ENCODE measurements at regions not wholly inside any gene's neighbourhood (a gene's known extent, or its start where the extent isn't known, plus 50 kb on each side); places are given as distances from the start of the nearest gene placed in this dataset.

DNA sequence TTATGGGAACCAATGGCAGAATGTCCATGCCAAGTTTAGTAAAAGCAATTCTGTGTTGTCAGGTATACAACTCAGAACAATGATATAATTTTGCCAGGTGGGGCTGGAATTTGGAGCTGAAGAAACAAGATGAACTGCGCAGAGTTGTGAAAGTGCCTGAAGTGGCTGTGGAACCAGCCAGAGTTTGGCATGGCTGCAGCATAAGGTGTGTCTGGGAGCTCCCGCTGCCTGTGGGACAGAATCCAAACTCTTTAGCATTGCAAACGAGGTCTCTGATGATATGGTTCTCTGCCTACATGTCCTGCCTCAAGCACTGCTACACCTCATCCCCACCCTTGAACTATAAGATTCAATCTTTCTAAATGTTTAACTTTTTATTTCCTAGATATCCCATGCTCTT lies 909.7 kb downstream of the EPHA4 start:
- Histone ChIP-seq H3K79me1 (ENCODE audit: low read depth, low read length) (no peaks in the 10 kb centered on the region), H3K4ac (ENCODE audit: low read length) (no peak overlapping the region), H2BK12ac (ENCODE audit: low read length) (no peak overlapping the region), H2BK120ac (ENCODE audit: low read depth, low read length) (no peak overlapping the region), H3K27me3 (ENCODE audit: control insufficient read depth in 3 of 3, insufficient read depth in 3 of 3, low read depth in 1 of 3, low read length in 3 of 3) (no peaks in the 10 kb centered on the region), H3K36me3 (replicated peaks in 1 of 2; ENCODE audit: control insufficient read depth in 2 of 2, insufficient read depth in 2 of 2, low read length in 2 of 2) (no peaks in the 10 kb centered on the region), H2BK5ac (ENCODE audit: low read length) (no peak overlapping the region), H3K4me2 (ENCODE audit: insufficient read depth, low read length, poor library complexity, severe bottlenecking) (no peak overlapping the region), H3K18ac (ENCODE audit: low read length) (no peak overlapping the region), H3K9me3 (replicated peaks in 1 of 2; ENCODE audit: control insufficient read depth in 2 of 2, insufficient read depth in 1 of 2, low read depth in 1 of 2, low read length in 2 of 2) (no peaks in the 10 kb centered on the region), H3K4me3 (ENCODE audit: low read length in 2 of 2) (no peak overlapping the region), H3K14ac (ENCODE audit: low read length) (no peak overlapping the region), H3K23ac (ENCODE audit: low read depth, low read length, poor library complexity) (no peak overlapping the region), H3K9ac (ENCODE audit: low read depth, low read length, poor library complexity) (no peak overlapping the region), H4K8ac (ENCODE audit: low read depth, low read length) (no peak overlapping the region), H3K27ac (replicated peaks; ENCODE audit: low read length) (no peak overlapping the region), H2BK15ac (ENCODE audit: low read length) (no peak overlapping the region), H2AK5ac (ENCODE audit: low read depth, low read length) (no peak overlapping the region), H3K4me1 (ENCODE audit: control insufficient read depth in 2 of 2, insufficient read depth in 1 of 2, low read depth in 1 of 2, low read length in 2 of 2) (no peaks in the 10 kb centered on the region), H2AFZ (ENCODE audit: low read length) (no peak overlapping the region), H4K91ac (ENCODE audit: low read depth, low read length, poor library complexity) (no peak overlapping the region)
- WGBS, 2 donors (ENCODE audit: extremely low coverage in 2 of 2, insufficient read length in 2 of 2, insufficient replicate concordance in 1 of 2): no CpG with 5 or more reads among the region's 3 CpGs
- DNase-seq (ENCODE audit: low spot score): no peak

- Histone ChIP-seq H3K4ac (ENCODE audit: low read length) (no peak overlapping the region), H2AK5ac (ENCODE audit: low read depth, low read length) (no peak overlapping the region), H3K79me1 (ENCODE audit: low read depth, low read length) (no peaks in the 10 kb centered on the region), H3K36me3 (replicated peaks in 1 of 2; ENCODE audit: control insufficient read depth in 2 of 2, insufficient read depth in 2 of 2, low read length in 2 of 2) (no peaks in the 10 kb centered on the region), H3K23ac (ENCODE audit: low read depth, low read length, poor library complexity) (no peak overlapping the region), H4K91ac (ENCODE audit: low read depth, low read length, poor library complexity) (no peak overlapping the region), H3K9ac (ENCODE audit: low read depth, low read length, poor library complexity) (no peak overlapping the region), H4K8ac (ENCODE audit: low read depth, low read length) (no peak overlapping the region), H3K4me2 (ENCODE audit: insufficient read depth, low read length, poor library complexity, severe bottlenecking) (no peak overlapping the region), H2BK15ac (ENCODE audit: low read length) (no peak overlapping the region), H3K4me1 (ENCODE audit: control insufficient read depth in 2 of 2, insufficient read depth in 1 of 2, low read depth in 1 of 2, low read length in 2 of 2) (no peaks in the 10 kb centered on the region), H3K27me3 (ENCODE audit: control insufficient read depth in 3 of 3, insufficient read depth in 3 of 3, low read depth in 1 of 3, low read length in 3 of 3) (no peaks in the 10 kb centered on the region), H2BK5ac (ENCODE audit: low read length) (no peak overlapping the region), H3K14ac (ENCODE audit: low read length) (no peak overlapping the region), H2AFZ (ENCODE audit: low read length) (no peak overlapping the region), H3K27ac (replicated peaks; ENCODE audit: low read length) (no peak overlapping the region), H2BK120ac (ENCODE audit: low read depth, low read length) (no peak overlapping the region), H3K9me3 (replicated peaks in 1 of 2; ENCODE audit: control insufficient read depth in 2 of 2, insufficient read depth in 1 of 2, low read depth in 1 of 2, low read length in 2 of 2) (no peaks in the 10 kb centered on the region), H3K18ac (ENCODE audit: low read length) (no peak overlapping the region), H2BK12ac (ENCODE audit: low read length) (no peak overlapping the region), H3K4me3 (ENCODE audit: low read length in 2 of 2) (no peak overlapping the region)
- no peak for DNase-seq (ENCODE audit: low spot score)
Measured at GRCh38 chr2:220663065-220663464, 909.0 kb downstream of the EPHA4 start.

DNA sequence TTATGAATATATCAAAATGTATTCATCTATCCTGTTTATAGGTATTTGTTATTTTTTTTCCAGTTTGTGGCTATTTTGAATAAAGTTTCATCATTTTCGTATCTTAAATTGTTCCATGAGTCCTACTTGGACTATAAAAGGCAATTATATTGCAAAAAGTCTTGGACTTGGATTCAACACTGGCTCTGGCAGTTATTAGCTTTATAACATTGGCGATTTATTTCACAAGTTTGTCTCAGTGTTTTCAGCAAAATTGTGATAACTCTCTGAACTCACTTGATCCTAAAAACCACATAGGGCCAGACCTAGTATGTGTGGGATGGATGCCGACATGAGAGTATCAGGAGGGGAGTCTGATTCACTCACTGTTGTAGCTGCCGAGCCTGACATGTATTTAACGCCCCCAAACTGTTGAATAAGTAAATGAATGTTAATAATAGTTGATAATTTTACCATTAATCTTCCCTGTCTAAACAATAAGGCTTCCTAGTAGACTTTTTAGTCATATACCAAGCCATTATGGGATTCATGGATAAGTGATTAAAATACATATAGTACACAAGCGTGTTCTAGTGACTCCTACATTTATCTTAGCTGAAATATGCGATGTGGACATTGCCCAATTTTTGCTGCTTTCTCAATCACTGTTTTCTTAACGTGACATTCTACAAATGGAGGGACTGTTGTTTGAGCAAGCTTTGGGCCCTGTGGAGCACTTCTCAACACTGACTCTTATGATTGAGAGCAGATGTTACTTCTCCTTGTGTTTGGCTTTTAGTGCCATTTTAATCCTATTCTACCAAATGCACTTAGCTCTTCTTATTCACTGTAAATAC lies 907.6 kb downstream of the EPHA4 start:
- H4K8ac ChIP-seq (ENCODE audit: low read depth, low read length): no peak overlapping the region
- no peak overlapping the region for H4K91ac ChIP-seq (ENCODE audit: low read depth, low read length, poor library complexity)
- no peak overlapping the region for H2AFZ ChIP-seq (ENCODE audit: low read length)
- H2AK5ac ChIP-seq (ENCODE audit: low read depth, low read length): no peak overlapping the region
- H2BK120ac ChIP-seq (ENCODE audit: low read depth, low read length): no peak overlapping the region
- no peak overlapping the region for H3K14ac ChIP-seq (ENCODE audit: low read length)
- H3K79me1 ChIP-seq (ENCODE audit: low read depth, low read length): no peaks in the 10 kb centered on the region
- H2BK5ac ChIP-seq (ENCODE audit: low read length): no peak overlapping the region
- no peak overlapping the region for H2BK12ac ChIP-seq (ENCODE audit: low read length)
- DNase-seq (ENCODE audit: low spot score): no peak
- no peaks in the 10 kb centered on the region for H3K27me3 ChIP-seq (ENCODE audit: control insufficient read depth in 3 of 3, insufficient read depth in 3 of 3, low read depth in 1 of 3, low read length in 3 of 3)
- no peak overlapping the region for H3K18ac ChIP-seq (ENCODE audit: low read length)
- no CpG with 5 or more reads among the region's 8 CpGs for WGBS, 2 donors (ENCODE audit: extremely low coverage in 2 of 2, insufficient read length in 2 of 2, insufficient replicate concordance in 1 of 2)
- H3K4me3 ChIP-seq (ENCODE audit: low read length in 2 of 2): no peak overlapping the region
- no peaks in the 10 kb centered on the region for H3K36me3 ChIP-seq (replicated peaks in 1 of 2; ENCODE audit: control insufficient read depth in 2 of 2, insufficient read depth in 2 of 2, low read length in 2 of 2)
- no peaks in the 10 kb centered on the region for H3K9me3 ChIP-seq (replicated peaks in 1 of 2; ENCODE audit: control insufficient read depth in 2 of 2, insufficient read depth in 1 of 2, low read depth in 1 of 2, low read length in 2 of 2)
- no peaks in the 10 kb centered on the region for H3K4me1 ChIP-seq (ENCODE audit: control insufficient read depth in 2 of 2, insufficient read depth in 1 of 2, low read depth in 1 of 2, low read length in 2 of 2)
- no peak overlapping the region for H3K23ac ChIP-seq (ENCODE audit: low read depth, low read length, poor library complexity)
- no peak overlapping the region for H3K4ac ChIP-seq (ENCODE audit: low read length)
- no peak overlapping the region for H3K9ac ChIP-seq (ENCODE audit: low read depth, low read length, poor library complexity)
- H3K4me2 ChIP-seq (ENCODE audit: insufficient read depth, low read length, poor library complexity, severe bottlenecking): no peak overlapping the region
- H2BK15ac ChIP-seq (ENCODE audit: low read length): no peak overlapping the region
- no peak overlapping the region for H3K27ac ChIP-seq (replicated peaks; ENCODE audit: low read length)

DNA sequence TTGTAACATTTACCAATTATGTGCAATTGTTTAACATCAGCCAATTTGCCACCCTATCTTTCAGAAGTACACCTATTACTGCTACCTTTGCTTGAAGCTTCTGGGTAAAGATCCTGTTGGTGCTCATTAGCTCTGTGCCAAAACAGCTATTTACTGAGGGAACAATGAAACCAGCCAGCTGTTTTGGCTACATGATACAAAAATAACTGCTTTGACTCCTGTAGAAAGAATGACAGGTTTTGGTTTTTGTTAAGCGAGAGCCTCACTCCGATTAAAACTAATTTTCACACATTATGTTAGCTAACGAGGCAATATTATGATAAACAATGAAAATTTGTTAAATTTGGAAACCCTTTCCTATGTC lies 907.0 kb downstream of the EPHA4 start:
- H3K4me2 ChIP-seq (ENCODE audit: insufficient read depth, low read length, poor library complexity, severe bottlenecking): no peak overlapping the region
- no peak overlapping the region for H3K4me3 ChIP-seq (ENCODE audit: low read length in 2 of 2)
- H3K23ac ChIP-seq (ENCODE audit: low read depth, low read length, poor library complexity): no peak overlapping the region
- WGBS, 2 donors (ENCODE audit: extremely low coverage in 2 of 2, insufficient read length in 2 of 2, insufficient replicate concordance in 1 of 2): no CpG with 5 or more reads among the region's 3 CpGs
- H3K27me3 ChIP-seq (ENCODE audit: control insufficient read depth in 3 of 3, insufficient read depth in 3 of 3, low read depth in 1 of 3, low read length in 3 of 3): no peaks in the 10 kb centered on the region
- H3K18ac ChIP-seq (ENCODE audit: low read length): no peak overlapping the region
- H3K4ac ChIP-seq (ENCODE audit: low read length): no peak overlapping the region
- H3K4me1 ChIP-seq (ENCODE audit: control insufficient read depth in 2 of 2, insufficient read depth in 1 of 2, low read depth in 1 of 2, low read length in 2 of 2): no peaks in the 10 kb centered on the region
- DNase-seq (ENCODE audit: low spot score): no peak
- H2BK120ac ChIP-seq (ENCODE audit: low read depth, low read length): no peak overlapping the region
- no peaks in the 10 kb centered on the region for H3K36me3 ChIP-seq (replicated peaks in 1 of 2; ENCODE audit: control insufficient read depth in 2 of 2, insufficient read depth in 2 of 2, low read length in 2 of 2)
- no peaks in the 10 kb centered on the region for H3K79me1 ChIP-seq (ENCODE audit: low read depth, low read length)
- H3K14ac ChIP-seq (ENCODE audit: low read length): no peak overlapping the region
- H4K8ac ChIP-seq (ENCODE audit: low read depth, low read length): no peak overlapping the region
- no peak overlapping the region for H2AFZ ChIP-seq (ENCODE audit: low read length)
- H3K9me3 ChIP-seq (replicated peaks in 1 of 2; ENCODE audit: control insufficient read depth in 2 of 2, insufficient read depth in 1 of 2, low read depth in 1 of 2, low read length in 2 of 2): no peaks in the 10 kb centered on the region
- no peak overlapping the region for H3K9ac ChIP-seq (ENCODE audit: low read depth, low read length, poor library complexity)
- H4K91ac ChIP-seq (ENCODE audit: low read depth, low read length, poor library complexity): no peak overlapping the region
- no peak overlapping the region for H3K27ac ChIP-seq (replicated peaks; ENCODE audit: low read length)
- H2BK12ac ChIP-seq (ENCODE audit: low read length): no peak overlapping the region
- no peak overlapping the region for H2BK15ac ChIP-seq (ENCODE audit: low read length)
- no peak overlapping the region for H2AK5ac ChIP-seq (ENCODE audit: low read depth, low read length)
- no peak overlapping the region for H2BK5ac ChIP-seq (ENCODE audit: low read length)

Data from neuronal stem cell (in vitro differentiated cells).